K562 (cell line): ENCODE measurements at regions not wholly inside any gene's neighbourhood (a gene's known extent, or its start where the extent isn't known, plus 50 kb on each side); places are given as distances from the start of the nearest gene placed in this dataset.

Source experiments
- ATAC-seq: fragments of 200-7000 bp; cut with Tn5 transposase; 3 replicates; pipeline ENCODE4 v1.9.1; 2020; ENCODE audit warnings: moderate library complexity
- BruUV-seq: library from RNA; stranded (reverse); fragments of 400-500 nt; replicated peaks from 2 replicates; lab custom pipeline; 2021; lab: Mats Ljungman, UMichigan
- CTCF ChIA-PET: fragments of 300-600 bp; formaldehyde crosslinking; extraction: SDS; loops from one replicate; lab custom pipeline; 2021; ENCODE audit warnings: low intra/inter-chr PET ratio; lab: Yijun Ruan, JAX
- POLR2A ChIA-PET: fragments of 300-600, 350-650 bp; sonication (Branson Sonifier 250); formaldehyde crosslinking; extraction: SDS; loops from one replicate; lab custom pipeline; 2021; ENCODE audit warnings: antibody characterized with exemption, inconsistent platforms; lab: Yijun Ruan, JAX
- DNase-seq, 4 experiments: peaks; one replicate each; pipeline versions ENCODE4 v3.0.0 to v3.0.0-alpha.2; 2011 to 2018; ENCODE audit warnings: low spot score in 3 of 4, mixed read lengths in 3 of 4; ENCODE audit errors: extremely low read depth in 1 of 4
- FAIRE-seq: peaks from 2 replicates; lab custom pipeline; 2011; peaks lifted over from hg19 to GRCh38; lab: Jason Lieb, UNC
- H2AFZ ChIP-seq: 2 replicates; pipeline ENCODE4 v1.6.0; 2011; ENCODE audit warnings: low read depth, low read length, control low read depth, inconsistent platforms
- H3K27ac ChIP-seq: fragments of 200-600 bp; 3 replicates; pipeline ENCODE4 v1.8.0; 2011; ENCODE audit warnings: low read depth, mild to moderate bottlenecking, control low read depth, inconsistent platforms, low read length, moderate library complexity, mixed read lengths; ENCODE audit errors: extremely low read depth
- H3K27me3 ChIP-seq, 2 experiments: fragments of 300-600 bp in 1 of 2; 2 replicates in 1 of 2; 3 replicates in 1 of 2; pipeline versions ENCODE4 v1.6.0 to v1.8.0; 2011; ENCODE audit warnings: inconsistent platforms in 2 of 2, low read length in 2 of 2, mild to moderate bottlenecking in 1 of 2, mixed read lengths in 1 of 2, moderate library complexity in 1 of 2; ENCODE audit not compliant: control insufficient read depth in 2 of 2, insufficient read depth in 2 of 2
- H3K36me3 ChIP-seq: fragments of 300-600 bp; 3 replicates; pipeline ENCODE4 v1.8.0; 2011; ENCODE audit warnings: mild to moderate bottlenecking, low read length, inconsistent platforms; ENCODE audit not compliant: control insufficient read depth, insufficient read depth
- H3K4me1 ChIP-seq, 2 experiments: fragments of 200-600 bp in 1 of 2; replicated peaks in 1 of 2; 2 replicates in 1 of 2; 3 replicates in 1 of 2; pipeline versions ENCODE4 v1.5.1 to v1.8.0; 2011; ENCODE audit warnings: inconsistent platforms in 2 of 2, low read length in 2 of 2, mild to moderate bottlenecking in 1 of 2, mixed read lengths in 1 of 2, moderate library complexity in 1 of 2; ENCODE audit not compliant: control insufficient read depth in 2 of 2, insufficient read depth in 2 of 2
- H3K4me2 ChIP-seq: 2 replicates; pipeline ENCODE4 v1.6.1; 2011; ENCODE audit warnings: low read length, control low read depth, inconsistent platforms, mixed read lengths; ENCODE audit not compliant: insufficient read depth
- H3K4me3 ChIP-seq: fragments of 200-600 bp; sonication (generic), shearing (Covaris generic); 2 replicates; pipeline ENCODE4 v1.5.1; 2016; ENCODE audit warnings: control low read depth, inconsistent platforms
- H3K79me2 ChIP-seq: fragments of 200-600 bp; 3 replicates; pipeline ENCODE4 v1.8.0; 2011; ENCODE audit warnings: low read length, inconsistent platforms; ENCODE audit not compliant: control insufficient read depth, insufficient read depth
- H3K9ac ChIP-seq, 2 experiments: 2 replicates each; pipeline versions ENCODE4 v1.6.0 to v1.6.1; 2011; ENCODE audit warnings: low read depth in 2 of 2, low read length in 2 of 2, control low read depth in 1 of 2, inconsistent platforms in 1 of 2, mild to moderate bottlenecking in 1 of 2, mixed read lengths in 1 of 2; ENCODE audit not compliant: insufficient read depth in 1 of 2
- H3K9me1 ChIP-seq: one replicate; pipeline ENCODE4 v1.6.0; 2011; ENCODE audit warnings: inconsistent platforms, mild to moderate bottlenecking, low read length, moderate library complexity; ENCODE audit not compliant: control insufficient read depth, insufficient read depth
- H3K9me3 ChIP-seq: replicated peaks from 2 replicates; pipeline ENCODE4 v1.5.1; 2011; ENCODE audit warnings: low read depth, low read length, inconsistent platforms; ENCODE audit not compliant: control insufficient read depth, insufficient read depth
- H4K20me1 ChIP-seq: replicated peaks from 2 replicates; pipeline ENCODE4 v1.6.1; 2011; ENCODE audit warnings: low read length, inconsistent platforms, mixed read lengths; ENCODE audit not compliant: control insufficient read depth, insufficient read depth
- BRF2 ChIP-seq: IDR thresholded peaks from 3 replicates; pipeline ENCODE4 v1.6.1; 2011; ENCODE audit warnings: borderline replicate concordance, mild to moderate bottlenecking; ENCODE audit not compliant: insufficient read length, insufficient read depth
- ERF ChIP-seq: fragments of 450-650 bp; formaldehyde crosslinking; IDR thresholded peaks from 2 replicates; pipeline ENCODE4 v1.4.0; 2020; ENCODE audit warnings: mild to moderate bottlenecking, mixed read lengths
- ETV1 ChIP-seq: fragments of 450-650 bp; conservative IDR thresholded peaks from 2 replicates; pipeline ENCODE4 v1.6.1; 2016; ENCODE audit warnings: missing genetic modification characterization, control low read depth, low read depth, missing compliant biosample characterization
- FOXA3 ChIP-seq, 2 experiments: fragments of 450-650 bp in 1 of 2; sonication (generic) in 1 of 2; formaldehyde crosslinking; IDR thresholded peaks in 1 of 2; conservative IDR thresholded peaks in 1 of 2; 2 replicates each; pipeline versions ENCODE4 v1.4.0 to v1.8.0; 2020 to 2022; ENCODE audit warnings: mild to moderate bottlenecking in 2 of 2, missing genetic modification reagents in 1 of 2
- MIER1 ChIP-seq: fragments of 450-650 bp; IDR thresholded peaks from 2 replicates; pipeline ENCODE4 v1.6.1; 2016; ENCODE audit warnings: antibody characterized with exemption, mild to moderate bottlenecking, low read depth
- NONO ChIP-seq, 2 experiments: fragments of 200-400 bp in 1 of 2; fragments of 450-650 bp in 1 of 2; formaldehyde crosslinking in 1 of 2; IDR thresholded peaks; 2 replicates each; pipeline ENCODE4 v1.6.1; 2017; ENCODE audit warnings: low read depth in 2 of 2, mild to moderate bottlenecking in 2 of 2, moderate library complexity in 2 of 2, low read length in 1 of 2
- POLR2AphosphoS5 ChIP-seq: IDR thresholded peaks from 2 replicates; pipeline ENCODE4 v1.6.1; 2011; ENCODE audit warnings: mild to moderate bottlenecking, low read depth, low read length, moderate library complexity; ENCODE audit not compliant: control insufficient read depth, insufficient read depth
- SOX6 ChIP-seq: fragments of 450-650 bp; IDR thresholded peaks from 2 replicates; pipeline ENCODE4 v1.6.1; 2014; ENCODE audit warnings: mild to moderate bottlenecking
- ZBTB5 ChIP-seq: fragments of 450-650 bp; IDR thresholded peaks from 2 replicates; pipeline ENCODE4 v1.6.1; 2017; ENCODE audit warnings: antibody characterized with exemption
- ZKSCAN8 ChIP-seq: fragments of 200-800 bp; sonication (Bioruptor generic); IDR thresholded peaks from 2 replicates; pipeline ENCODE4 v1.6.1; 2016; ENCODE audit warnings: missing genetic modification characterization, missing compliant biosample characterization
- ZNF184 ChIP-seq: sonication (generic); formaldehyde crosslinking; IDR thresholded peaks from 2 replicates; pipeline ENCODE4 v1.5.0; 2020; ENCODE audit warnings: missing genetic modification reagents
- ZNF197 ChIP-seq: fragments of 200-800 bp; sonication (Bioruptor generic); IDR thresholded peaks from 2 replicates; pipeline ENCODE4 v1.6.1; 2016; ENCODE audit warnings: low read depth, missing genetic modification characterization, missing compliant biosample characterization
- ZNF277 ChIP-seq: fragments of 250-450 bp; sonication (Bioruptor Pico); IDR thresholded peaks from 2 replicates; pipeline ENCODE4 v1.8.0; 2022; ENCODE audit warnings: inconsistent platforms, mild to moderate bottlenecking, moderate library complexity, borderline replicate concordance
- ZNF655 ChIP-seq: fragments of 250-450 bp; sonication (Bioruptor Pico); IDR thresholded peaks from 2 replicates; pipeline ENCODE4 v1.5.0; 2021
- ZNF668 ChIP-seq: fragments of 250-450 bp; sonication (Bioruptor Pico); IDR thresholded peaks from 2 replicates; pipeline ENCODE4 v1.8.0; 2022; ENCODE audit warnings: mild to moderate bottlenecking, inconsistent platforms
- ZNF778 ChIP-seq: fragments of 450-650 bp; formaldehyde crosslinking; IDR thresholded peaks from 2 replicates; pipeline ENCODE4 v1.4.0; 2020; ENCODE audit warnings: mild to moderate bottlenecking, moderate library complexity
- WGBS: fragments of 100-300 bp; shearing (Covaris generic); methylation state at CpG from one replicate; pipeline ENCODE4 v1.1.6; 2016; ENCODE audit warnings: low coverage, mixed read lengths; ENCODE audit not compliant: insufficient coverage; ENCODE audit errors: missing lambda C conversion rate; 5-methylcytosine and 5-hydroxymethylcytosine counted together
- in situ Hi-C: fragments of 300-500 bp; cut with MboI; formaldehyde crosslinking; loops from 4 replicates; pipeline ENCODE4 v1.15.0; 2018; ENCODE audit warnings: inconsistent platforms, mixed read lengths
- intact Hi-C: fragments of 100-400 bp; cut with micrococcal nuclease; formaldehyde crosslinking; loops from 2 replicates; pipeline ENCODE4 v1.14.2; 2022

- 0% methylated on average over 3 of the region's 3 CpGs for WGBS
- intact Hi-C loops: no loop called here
- CTCF ChIA-PET: no interaction called here
- POLR2A ChIA-PET: no interaction called here
- no peak overlapping the region for H3K27ac ChIP-seq
- no peak overlapping the region for H3K9ac ChIP-seq
- BruUV-seq: no TSS peak
- FAIRE-seq: no peak
- H4K20me1 ChIP-seq: no peaks in the 10 kb centered on the region
- no peak overlapping the region for H3K4me2 ChIP-seq
- no peaks in the 10 kb centered on the region for H3K36me3 ChIP-seq
- no peaks in the 10 kb centered on the region for H3K9me3 ChIP-seq
- no peak overlapping the region for H2AFZ ChIP-seq
- no peak for ATAC-seq
- H3K79me2 ChIP-seq: no peaks in the 10 kb centered on the region
- TF ChIP-seq NONO (IDR thresholded peaks at IDR 0.05; ENCODE audit: low read depth in 2 of 2, low read length in 1 of 2) (no peak), FOXA3 (CRISPR knock-in tag; conservative IDR thresholded peaks at IDR 0.05 in 1 of 2, IDR thresholded peaks at IDR 0.05 in 1 of 2) (no peak), POLR2AphosphoS5 (no peak), ETV1 (tag) (no peak), SOX6 (no peak), ZNF668 (CRISPR knock-in tag) (no peak), ZNF184 (CRISPR knock-in tag) (no peak), ERF (CRISPR knock-in tag) (no peak), ZNF277 (CRISPR knock-in tag) (no peak), ZNF778 (no peak), ZNF197 (CRISPR knock-in tag) (no peak), MIER1 (no peak), ZNF655 (CRISPR knock-in tag) (no peak), BRF2 (no peak), ZBTB5 (no peak), ZKSCAN8 (CRISPR knock-in tag) (no peak)
- in situ Hi-C loops: no loop called here
- H3K4me3 ChIP-seq: no peak overlapping the region
- H3K9me1 ChIP-seq: no peaks in the 10 kb centered on the region
- no peak for DNase-seq
- H3K27me3 ChIP-seq: no peaks in the 10 kb centered on the region
- H3K4me1 ChIP-seq: no peaks in the 10 kb centered on the region
Observed at GRCh38 chr18:77329651-77330050, 80.0 kb downstream of the GALR1 start.
